ENCODE measurements at regions not wholly inside any gene's neighbourhood (a gene's known extent, or its start where the extent isn't known, plus 50 kb on each side); places are given as distances from the start of the nearest gene placed in this dataset.
"Not testable (repeated sequence)": the region's sequence is repeated elsewhere in the genome, so short reads cannot be mapped to it uniquely, and the experiment has no call there.

DNA sequence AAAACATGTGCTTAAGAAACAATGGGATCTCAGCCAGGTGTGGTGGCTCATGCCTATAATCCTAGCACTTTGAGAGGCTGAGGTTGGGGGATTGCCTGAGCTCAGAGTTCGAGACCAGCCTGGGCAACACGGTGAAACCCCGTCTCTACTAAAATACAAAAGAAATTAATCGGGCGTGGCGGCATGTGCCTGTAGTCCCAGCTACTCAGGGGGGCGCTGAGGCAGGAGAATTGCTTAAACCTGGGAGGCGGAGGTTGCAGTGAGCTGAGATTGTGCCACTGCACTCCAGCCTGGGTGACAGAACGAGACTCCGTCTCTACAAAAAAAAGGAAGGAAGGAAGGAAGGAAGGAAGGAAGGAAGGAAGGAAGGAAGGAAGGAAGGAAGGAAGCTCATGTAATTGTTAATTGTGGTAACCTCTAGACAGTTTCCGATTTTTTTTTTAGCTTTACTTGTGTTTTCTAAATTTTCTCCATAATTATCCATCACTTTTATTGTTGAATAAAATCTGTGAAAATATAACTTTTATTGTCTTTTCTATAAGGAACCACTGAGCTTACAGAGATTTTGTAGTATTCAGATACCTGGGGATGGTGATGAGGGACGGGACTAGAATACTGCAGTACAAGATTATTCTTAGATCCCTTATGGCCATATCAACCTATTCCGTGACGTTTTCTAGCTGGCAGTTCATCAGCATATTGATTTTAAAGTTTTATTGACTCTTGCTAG, 506.9 kb downstream of the NR2F2 start:
- Mint-ChIP-seq H3K9me3 (peaks cover 11% of the 10 kb centered on the region), H3K4me3 (no peak overlapping the region), H3K4me1 (no peaks in the 10 kb centered on the region), H3K27me3 (no peaks in the 10 kb centered on the region), H3K27ac (no peak overlapping the region), H3K36me3 (no peaks in the 10 kb centered on the region)

DNA sequence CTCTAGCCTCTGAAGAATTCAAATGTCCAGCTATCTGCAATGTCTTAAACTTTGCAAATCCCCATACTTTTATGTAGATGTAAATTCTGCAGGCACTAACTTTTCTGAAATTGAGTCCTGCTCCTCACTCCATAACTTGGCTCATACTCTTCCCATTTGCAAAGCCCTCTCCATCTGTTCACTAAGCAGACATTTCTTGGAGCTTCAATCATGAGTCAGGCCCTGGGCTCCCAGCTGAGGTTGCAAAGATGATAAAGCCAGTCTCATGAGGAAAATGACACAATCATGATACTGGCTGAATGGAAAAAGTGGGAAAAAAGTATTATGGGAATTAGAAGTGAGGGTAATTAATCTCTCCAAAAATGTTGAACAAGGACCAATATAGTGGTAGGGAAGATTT, 507.6 kb downstream of the NR2F2 start:
- Mint-ChIP-seq H3K4me3 (no peak overlapping the region), H3K4me1 (no peaks in the 10 kb centered on the region), H3K27ac (no peak overlapping the region), H3K9me3 (peaks cover 13% of the 10 kb centered on the region), H3K27me3 (no peaks in the 10 kb centered on the region), H3K36me3 (no peaks in the 10 kb centered on the region)

GRCh38 chr15:96849271-96849900, 518.9 kb downstream of the NR2F2 start:
- Mint-ChIP-seq H3K4me1 (no peaks in the 10 kb centered on the region), H3K9me3 (peaks cover 6% of the 10 kb centered on the region), H3K27me3 (peaks cover 3% of the 10 kb centered on the region), H3K27ac (no peak overlapping the region), H3K4me3 (no peak overlapping the region), H3K36me3 (no peaks in the 10 kb centered on the region)

DNA sequence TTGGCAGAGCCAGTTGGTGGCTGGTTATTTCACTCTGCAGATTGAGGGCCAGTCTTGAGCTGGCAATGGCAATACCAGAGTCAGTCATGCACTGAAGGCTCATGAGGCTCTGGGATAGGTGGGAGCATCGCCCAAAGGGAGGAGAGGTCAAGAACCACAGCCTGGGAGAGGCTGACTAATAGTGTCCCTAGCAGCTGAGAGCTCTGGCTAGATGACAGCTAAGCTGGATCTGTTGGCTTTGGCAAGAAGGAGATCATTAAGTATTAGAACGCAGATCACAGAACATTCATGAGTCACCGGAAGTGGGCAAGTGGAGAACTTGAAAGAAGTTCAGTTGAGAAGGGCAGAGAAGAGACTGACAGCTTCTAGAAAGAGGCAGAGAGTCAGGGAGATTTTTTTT, 521.1 kb downstream of the NR2F2 start:
- peaks cover 6% of the 10 kb centered on the region for H3K9me3 Mint-ChIP-seq
- no peak overlapping the region for H3K27ac Mint-ChIP-seq
- H3K4me1 Mint-ChIP-seq: no peaks in the 10 kb centered on the region
- peaks cover 3% of the 10 kb centered on the region for H3K27me3 Mint-ChIP-seq
- H3K36me3 Mint-ChIP-seq: no peaks in the 10 kb centered on the region
- no peak overlapping the region for H3K4me3 Mint-ChIP-seq

DNA sequence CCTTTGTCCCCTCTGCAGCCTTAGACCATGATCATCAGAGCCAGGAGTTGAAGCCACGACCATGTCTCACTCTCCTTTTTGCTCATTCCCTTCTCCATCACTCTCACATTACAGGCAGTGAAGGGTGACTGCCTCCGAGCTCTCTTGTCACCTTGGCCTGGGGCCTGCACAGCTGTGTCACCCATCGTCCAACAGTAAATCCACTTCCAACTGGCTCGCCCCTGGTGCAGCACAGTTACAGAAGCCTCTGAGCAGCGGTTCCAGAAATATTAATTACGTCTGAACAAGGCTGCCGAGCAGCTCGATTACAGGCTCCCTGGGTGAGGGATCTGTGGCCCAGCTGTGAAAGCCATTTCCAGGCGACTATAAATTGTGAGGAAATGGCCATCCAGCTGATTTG, 528.2 kb downstream of the NR2F2 start:
- H3K36me3 Mint-ChIP-seq: no peaks in the 10 kb centered on the region
- no peaks in the 10 kb centered on the region for H3K4me1 Mint-ChIP-seq
- no peak overlapping the region for H3K4me3 Mint-ChIP-seq
- peaks cover 5% of the 10 kb centered on the region for H3K9me3 Mint-ChIP-seq
- H3K27me3 Mint-ChIP-seq: peaks cover 3% of the 10 kb centered on the region
- H3K27ac Mint-ChIP-seq: no peak overlapping the region

GRCh38 chr15:96860741-96861140, 530.2 kb downstream of the NR2F2 start:
- Mint-ChIP-seq H3K4me3 (no peak overlapping the region), H3K36me3 (no peaks in the 10 kb centered on the region), H3K27ac (no peak overlapping the region), H3K4me1 (no peaks in the 10 kb centered on the region), H3K27me3 (peaks cover 3% of the 10 kb centered on the region), H3K9me3 (peaks cover 5% of the 10 kb centered on the region)

DNA sequence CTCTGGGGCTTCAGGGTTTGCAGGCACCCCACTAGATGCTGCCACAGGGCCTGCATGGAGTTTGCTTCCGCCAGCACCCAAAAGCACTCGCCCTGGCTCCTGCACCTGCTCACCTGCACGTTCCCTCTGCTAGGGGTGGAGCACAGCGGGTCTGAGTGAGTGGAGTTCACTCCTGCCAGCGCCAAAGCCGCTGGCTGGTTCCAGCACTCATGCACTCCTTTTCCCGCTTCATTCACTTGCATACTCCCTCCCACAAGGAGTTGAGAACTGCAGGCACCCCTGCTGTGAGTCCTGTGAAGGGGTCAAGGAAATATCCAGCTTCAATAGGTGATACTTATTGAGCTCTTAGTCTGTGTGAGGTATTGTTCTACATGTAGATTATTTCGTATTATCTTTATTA, 537.5 kb downstream of the NR2F2 start:
- Mint-ChIP-seq H3K4me1 (no peaks in the 10 kb centered on the region), H3K27me3 (peaks cover 3% of the 10 kb centered on the region), H3K9me3 (peaks cover 5% of the 10 kb centered on the region), H3K36me3 (no peaks in the 10 kb centered on the region), H3K4me3 (no peak overlapping the region), H3K27ac (no peak overlapping the region)

GRCh38 chr15:96869122-96869521, 538.6 kb downstream of the NR2F2 start:
- Mint-ChIP-seq H3K4me1 (no peaks in the 10 kb centered on the region), H3K27ac (no peak overlapping the region), H3K36me3 (no peaks in the 10 kb centered on the region), H3K27me3 (peaks cover 3% of the 10 kb centered on the region), H3K9me3 (peaks cover 5% of the 10 kb centered on the region), H3K4me3 (no peak overlapping the region)

DNA sequence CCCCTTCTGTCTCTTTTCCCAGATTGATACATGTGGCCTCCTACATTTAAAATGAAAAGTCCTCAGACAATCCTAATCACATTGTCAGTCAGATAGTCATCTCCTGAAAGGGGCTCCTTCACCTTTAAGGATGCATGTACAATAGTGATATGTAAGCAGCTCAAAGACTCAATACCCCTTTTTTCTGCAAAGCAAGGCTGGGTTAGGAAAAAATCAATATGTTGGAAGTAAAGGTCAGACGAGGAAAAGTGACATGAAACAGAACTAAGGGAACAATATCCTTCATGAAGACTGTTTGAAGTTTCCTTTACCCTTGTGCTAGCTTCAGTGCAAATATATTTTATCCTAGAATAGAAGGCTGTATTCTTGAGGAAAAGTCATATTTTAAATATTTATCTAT, 539.3 kb downstream of the NR2F2 start:
- Mint-ChIP-seq H3K27me3 (peaks cover 3% of the 10 kb centered on the region), H3K9me3 (peaks cover 5% of the 10 kb centered on the region), H3K4me1 (no peaks in the 10 kb centered on the region), H3K27ac (no peak overlapping the region), H3K4me3 (no peak overlapping the region), H3K36me3 (no peaks in the 10 kb centered on the region)

DNA sequence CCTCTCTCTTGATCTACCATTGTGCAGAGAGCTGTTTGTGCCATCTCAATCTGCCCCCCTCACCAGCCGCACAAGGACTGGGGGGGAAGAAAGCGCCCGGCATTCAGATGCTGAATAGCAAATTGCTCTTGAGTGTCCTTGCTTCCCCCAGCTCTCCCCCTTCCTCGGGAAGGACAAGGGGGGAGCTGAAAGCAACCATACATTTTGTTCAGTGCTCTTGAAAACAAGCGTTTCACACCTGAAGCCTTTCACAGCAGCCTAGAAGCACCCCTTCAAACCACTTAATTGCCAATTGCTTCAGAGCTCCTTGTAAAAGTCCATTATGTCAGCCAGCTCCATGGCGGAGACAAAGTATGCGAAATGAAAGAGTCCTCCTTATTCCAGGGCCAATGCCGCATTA, 540.1 kb downstream of the NR2F2 start:
- Mint-ChIP-seq H3K27me3 (peaks cover 4% of the 10 kb centered on the region), H3K4me1 (no peaks in the 10 kb centered on the region), H3K9me3 (peaks cover 5% of the 10 kb centered on the region), H3K4me3 (no peak overlapping the region), H3K27ac (no peak overlapping the region), H3K36me3 (no peaks in the 10 kb centered on the region)

GRCh38 chr15:96877442-96877841, 546.9 kb downstream of the NR2F2 start:
- H3K4me1 Mint-ChIP-seq, H3K9me3 Mint-ChIP-seq, H3K27ac Mint-ChIP-seq, H3K36me3 Mint-ChIP-seq, H3K27me3 Mint-ChIP-seq, H3K4me3 Mint-ChIP-seq: not testable (repeated sequence)

DNA sequence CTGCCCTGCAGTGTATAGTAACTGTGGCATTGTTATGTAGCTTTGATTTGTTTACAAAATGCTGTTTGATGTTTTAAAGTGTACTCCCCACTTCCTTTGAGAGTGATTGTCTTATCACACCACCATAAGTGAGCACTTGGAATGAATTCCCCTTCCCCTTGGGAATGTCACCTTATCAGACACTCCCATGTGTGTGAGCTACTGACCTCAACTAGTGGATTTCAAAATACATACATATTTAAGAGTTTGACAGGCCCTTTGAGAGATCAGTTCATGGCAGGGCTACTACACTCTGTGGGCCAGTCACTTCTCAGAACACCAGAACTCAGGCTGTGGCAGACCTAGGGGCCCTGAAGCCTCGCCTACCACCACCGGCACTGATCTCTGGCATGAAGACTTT, 547.6 kb downstream of the NR2F2 start:
- H3K36me3 Mint-ChIP-seq: no peaks in the 10 kb centered on the region
- no peaks in the 10 kb centered on the region for H3K9me3 Mint-ChIP-seq
- no peak overlapping the region for H3K27ac Mint-ChIP-seq
- peaks cover 2% of the 10 kb centered on the region for H3K27me3 Mint-ChIP-seq
- H3K4me1 Mint-ChIP-seq: no peaks in the 10 kb centered on the region
- no peak overlapping the region for H3K4me3 Mint-ChIP-seq

- Mint-ChIP-seq H3K4me1 (no peaks in the 10 kb centered on the region), H3K36me3 (no peaks in the 10 kb centered on the region), H3K4me3 (no peak overlapping the region), H3K27ac (no peak overlapping the region), H3K27me3 (no peaks in the 10 kb centered on the region), H3K9me3 (no peaks in the 10 kb centered on the region)
These were observed 551.7 kb downstream of the NR2F2 start for GRCh38 chr15:96882121-96882772.

DNA sequence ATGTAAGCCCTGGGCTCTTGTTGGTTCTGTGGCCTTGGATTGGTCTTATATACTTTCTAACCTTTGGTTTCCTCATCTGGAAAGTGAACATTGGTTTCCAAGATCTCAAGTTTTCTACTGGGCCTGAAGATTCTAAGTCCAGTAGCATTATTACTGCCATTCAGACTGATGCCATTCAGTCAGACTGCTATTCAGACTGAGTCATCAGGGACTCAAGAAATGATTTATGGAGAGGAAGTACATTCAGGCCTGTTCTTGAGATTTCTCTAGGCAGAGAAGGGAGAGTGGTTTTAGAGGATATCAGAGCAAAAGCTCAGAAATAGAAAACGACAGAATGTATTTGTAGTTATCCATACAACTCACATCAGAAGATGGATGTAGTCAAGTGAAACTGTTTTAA, 557.2 kb downstream of the NR2F2 start:
- no peak overlapping the region for H3K27ac Mint-ChIP-seq
- peaks cover 3% of the 10 kb centered on the region for H3K27me3 Mint-ChIP-seq
- H3K4me3 Mint-ChIP-seq: no peak overlapping the region
- peaks cover 19% of the 10 kb centered on the region for H3K4me1 Mint-ChIP-seq
- H3K36me3 Mint-ChIP-seq: no peaks in the 10 kb centered on the region
- H3K9me3 Mint-ChIP-seq: no peaks in the 10 kb centered on the region

DNA sequence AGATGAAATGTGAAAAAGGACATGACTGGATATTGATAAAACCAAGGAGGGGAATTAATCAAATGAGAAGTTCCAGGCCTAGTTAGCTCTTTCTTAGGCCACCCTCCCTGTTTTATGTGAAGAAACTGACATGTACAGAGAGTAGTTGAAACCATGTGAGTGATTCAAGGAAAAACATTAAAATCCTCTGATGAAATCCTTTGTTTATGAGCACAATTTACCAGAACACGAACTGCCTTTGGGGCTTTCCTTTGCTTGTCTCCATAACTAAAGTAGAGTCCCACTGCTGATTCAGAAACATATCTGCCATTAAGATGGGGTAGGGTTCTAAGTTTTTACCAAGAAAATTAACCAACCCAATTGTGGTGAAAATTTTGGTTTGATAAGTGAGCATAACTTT, 558.3 kb downstream of the NR2F2 start:
- H3K4me1 Mint-ChIP-seq: peaks cover 19% of the 10 kb centered on the region
- no peaks in the 10 kb centered on the region for H3K9me3 Mint-ChIP-seq
- H3K36me3 Mint-ChIP-seq: no peaks in the 10 kb centered on the region
- no peak overlapping the region for H3K27ac Mint-ChIP-seq
- peaks cover 3% of the 10 kb centered on the region for H3K27me3 Mint-ChIP-seq
- H3K4me3 Mint-ChIP-seq: no peak overlapping the region

- H3K9me3 Mint-ChIP-seq: no peaks in the 10 kb centered on the region
- no peaks in the 10 kb centered on the region for H3K36me3 Mint-ChIP-seq
- peak overlapping the region; percentile 77 for H3K4me3 Mint-ChIP-seq
- peaks cover 19% of the 10 kb centered on the region for H3K4me1 Mint-ChIP-seq
- H3K27me3 Mint-ChIP-seq: peaks cover 3% of the 10 kb centered on the region
- H3K27ac Mint-ChIP-seq: no peak overlapping the region
These were observed 559.4 kb downstream of the NR2F2 start for GRCh38 chr15:96889734-96890480.

Data from activated naive CD4-positive, alpha-beta T cell treated with anti-CD3 and anti-CD28 coated beads, Interleukin-2, amount 50 U/mL, for 24 hours (primary cell).